Astrocyte of the spinal cord (primary cell): ENCODE measurements at regions not wholly inside any gene's neighbourhood (a gene's known extent, or its start where the extent isn't known, plus 50 kb on each side); places are given as distances from the start of the nearest gene placed in this dataset.
A peak's percentile ranks its signal among the peaks of the same experiment; 100 is the strongest.

Experiments
- DNase-seq: peaks from one replicate; pipeline ENCODE4 v3.0.0; 2011; ENCODE audit warnings: low read depth, low spot score
- H3K4me3 ChIP-seq: 2 replicates; pipeline ENCODE4 v1.5.1; 2011; ENCODE audit warnings: low read depth, mild to moderate bottlenecking, low read length, moderate library complexity
- CTCF ChIP-seq: IDR thresholded peaks from 2 replicates; pipeline ENCODE4 v1.5.1; 2012; ENCODE audit warnings: low read depth, mild to moderate bottlenecking, low read length, inconsistent platforms
- in situ Hi-C: cut with HindIII; loops from 2 replicates; pipeline ENCODE4 v1.10.0; 2017; ENCODE audit warnings: low sequenced_read_pairs

GRCh38 chr11:70646272-70647049 lies 248.1 kb downstream of the CTTN start:
- no peak overlapping the region for H3K4me3 ChIP-seq
- TF ChIP-seq CTCF, result no peak
- in situ Hi-C loops, result no loop called here
- DNase-seq, result no peak

GRCh38 chr11:70647188-70648166 lies 249.1 kb downstream of the CTTN start:
- no peak for TF ChIP-seq CTCF
- in situ Hi-C loops, result no loop called here
- DNase-seq, result no peak
- H3K4me3 ChIP-seq, result no peak overlapping the region

GRCh38 chr11:70650075-70650909 lies 252.0 kb downstream of the CTTN start:
- DNase-seq, result peak; percentile 68
- no peak overlapping the region for H3K4me3 ChIP-seq
- no peak for TF ChIP-seq CTCF
- in situ Hi-C loops, result no loop called here

- H3K4me3 ChIP-seq, result no peak overlapping the region
- no peak for TF ChIP-seq CTCF
- no peak for DNase-seq
- in situ Hi-C loops, result no loop called here
These were observed 252.7 kb downstream of the CTTN start for GRCh38 chr11:70651031-70651430.

- H3K4me3 ChIP-seq, result no peak overlapping the region
- no peak for TF ChIP-seq CTCF
- no peak for DNase-seq
- in situ Hi-C loops, result no loop called here
These were observed 255.7 kb downstream of the CTTN start for GRCh38 chr11:70654016-70654415.

GRCh38 chr11:70655816-70656215 lies 257.5 kb downstream of the CTTN start:
- in situ Hi-C loops, result no loop called here
- no peak for DNase-seq
- TF ChIP-seq CTCF, result no peak
- H3K4me3 ChIP-seq, result no peak overlapping the region
